ENCODE measurements at regions not wholly inside any gene's neighbourhood (a gene's known extent, or its start where the extent isn't known, plus 50 kb on each side); places are given as distances from the start of the nearest gene placed in this dataset.

GRCh38 chr18:73366713-73367112 is 498.9 kb upstream of the NETO1 start:
- no peak overlapping the region for H3K4me3 ChIP-seq (replicated peaks in 1 of 2; ENCODE audit: low read depth in 1 of 2, low read length in 2 of 2)
- no peaks in the 10 kb centered on the region for H3K4me1 ChIP-seq (ENCODE audit: control insufficient read depth in 1 of 2, insufficient read depth in 2 of 2, low read length in 2 of 2)
- ChIA-PET CTCF (no interaction called here), RAD21 (ENCODE audit: low non-redundant PET in 1 of 2, low total read pairs in 2 of 2, uncharacterized antibody in 2 of 2, unreplicated experiment in 2 of 2) (no interaction called here), POLR2A (no interaction called here)
- intact Hi-C loops (cut with micrococcal nuclease): no loop called here
- no peak overlapping the region for H2AFZ ChIP-seq (ENCODE audit: low read depth, low read length, poor library complexity, severe bottlenecking)
- ATAC-seq (no peak), DNase-seq (ENCODE audit: low read depth, low spot score) (no peak)
- no peaks in the 10 kb centered on the region for H3K36me3 ChIP-seq (ENCODE audit: control insufficient read depth in 1 of 2, insufficient read depth in 2 of 2, low read length in 2 of 2)
- no peak overlapping the region for H3K27ac ChIP-seq (ENCODE audit: low read depth, low read length)
- no TSS peak for BruUV-seq (replicated peaks)
- H3K79me2 ChIP-seq (ENCODE audit: insufficient read depth, low read length): no peaks in the 10 kb centered on the region
- no peak for TF ChIP-seq RAD21 (IDR thresholded peaks at IDR 0.05; ENCODE audit: low read depth)
- TF ChIP-seq SIN3A (IDR thresholded peaks at IDR 0.05; ENCODE audit: low read depth): no peak
- TF ChIP-seq, protein P1, sequence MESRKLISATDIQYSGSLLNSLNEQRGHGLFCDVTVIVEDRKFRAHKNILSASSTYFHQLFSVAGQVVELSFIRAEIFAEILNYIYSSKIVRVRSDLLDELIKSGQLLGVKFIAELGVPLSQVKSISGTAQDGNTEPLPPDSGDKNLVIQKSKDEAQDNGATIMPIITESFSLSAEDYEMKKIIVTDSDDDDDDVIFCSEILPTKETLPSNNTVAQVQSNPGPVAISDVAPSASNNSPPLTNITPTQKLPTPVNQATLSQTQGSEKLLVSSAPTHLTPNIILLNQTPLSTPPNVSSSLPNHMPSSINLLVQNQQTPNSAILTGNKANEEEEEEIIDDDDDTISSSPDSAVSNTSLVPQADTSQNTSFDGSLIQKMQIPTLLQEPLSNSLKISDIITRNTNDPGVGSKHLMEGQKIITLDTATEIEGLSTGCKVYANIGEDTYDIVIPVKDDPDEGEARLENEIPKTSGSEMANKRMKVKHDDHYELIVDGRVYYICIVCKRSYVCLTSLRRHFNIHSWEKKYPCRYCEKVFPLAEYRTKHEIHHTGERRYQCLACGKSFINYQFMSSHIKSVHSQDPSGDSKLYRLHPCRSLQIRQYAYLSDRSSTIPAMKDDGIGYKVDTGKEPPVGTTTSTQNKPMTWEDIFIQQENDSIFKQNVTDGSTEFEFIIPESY (IDR thresholded peaks at IDR 0.05; ENCODE audit: extremely low read depth, insufficient replicate concordance, low read length): no peak
- H3K9me2 ChIP-seq (ENCODE audit: insufficient read depth): no peaks in the 10 kb centered on the region
- peaks cover 0 to 22% of the 10 kb centered on the region in 2 experiments; a peak in 2 of 4 replicates for H3K9me3 ChIP-seq (ENCODE audit: control insufficient read depth in 1 of 2, insufficient read depth in 1 of 2, low read depth in 1 of 2, low read length in 2 of 2)
- no peak overlapping the region for H3K9ac ChIP-seq (ENCODE audit: low read length)
- H3K4me2 ChIP-seq (ENCODE audit: low read length): no peak overlapping the region
- H3K27me3 ChIP-seq (ENCODE audit: insufficient read depth, low read length): no peaks in the 10 kb centered on the region
- H4K20me1 ChIP-seq (ENCODE audit: insufficient read depth): no peaks in the 10 kb centered on the region

DNA sequence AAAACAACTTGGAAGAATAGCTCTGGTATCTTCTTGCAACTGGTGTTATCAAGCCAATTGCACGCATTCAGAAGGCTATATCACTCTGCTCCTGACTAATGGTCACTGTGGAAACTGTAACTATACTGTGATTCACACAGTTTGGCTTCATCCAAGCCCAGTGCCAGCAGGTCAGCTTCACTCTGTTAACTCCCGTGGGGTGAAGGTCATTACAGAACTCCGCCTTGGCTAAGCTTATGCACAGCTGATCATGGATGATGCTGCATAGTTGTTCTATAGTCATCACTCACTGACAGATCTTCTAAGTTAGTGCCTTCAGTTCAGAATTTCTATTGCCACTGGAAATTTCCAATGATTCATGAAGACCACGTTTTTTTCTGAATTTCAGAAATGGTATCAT is 497.2 kb upstream of the NETO1 start:
- Histone ChIP-seq H3K27me3 (ENCODE audit: insufficient read depth, low read length) (no peaks in the 10 kb centered on the region), H3K9me2 (ENCODE audit: insufficient read depth) (no peaks in the 10 kb centered on the region), H4K20me1 (ENCODE audit: insufficient read depth) (no peaks in the 10 kb centered on the region), H3K27ac (ENCODE audit: low read depth, low read length) (no peak overlapping the region), H3K4me3 (replicated peaks in 1 of 2; ENCODE audit: low read depth in 1 of 2, low read length in 2 of 2) (no peak overlapping the region), H2AFZ (ENCODE audit: low read depth, low read length, poor library complexity, severe bottlenecking) (no peak overlapping the region), H3K4me2 (ENCODE audit: low read length) (no peak overlapping the region), H3K36me3 (ENCODE audit: control insufficient read depth in 1 of 2, insufficient read depth in 2 of 2, low read length in 2 of 2) (no peaks in the 10 kb centered on the region), H3K9ac (ENCODE audit: low read length) (no peak overlapping the region), H3K4me1 (ENCODE audit: control insufficient read depth in 1 of 2, insufficient read depth in 2 of 2, low read length in 2 of 2) (no peaks in the 10 kb centered on the region), H3K9me3 (ENCODE audit: control insufficient read depth in 1 of 2, insufficient read depth in 1 of 2, low read depth in 1 of 2, low read length in 2 of 2) (peaks cover 0 to 28% of the 10 kb centered on the region in 2 experiments; a peak in 2 of 4 replicates), H3K79me2 (ENCODE audit: insufficient read depth, low read length) (no peaks in the 10 kb centered on the region)
- POLR2A ChIA-PET: no interaction called here
- no peak for DNase-seq (ENCODE audit: low read depth, low spot score)
- intact Hi-C loops (cut with micrococcal nuclease): no loop called here
- ATAC-seq: no peak
- RAD21 ChIA-PET (ENCODE audit: low non-redundant PET in 1 of 2, low total read pairs in 2 of 2, uncharacterized antibody in 2 of 2, unreplicated experiment in 2 of 2): no interaction called here
- TF ChIP-seq SP1 (IDR thresholded peaks at IDR 0.05; ENCODE audit: low read depth) (no peak), ZFX (IDR thresholded peaks at IDR 0.05) (no peak), CEBPB (IDR thresholded peaks at IDR 0.05; ENCODE audit: low read depth) (no peak), MAX (IDR thresholded peaks at IDR 0.05) (no peak), JUND (IDR thresholded peaks at IDR 0.05) (no peak), EZH2 (IDR thresholded peaks at IDR 0.05) (no peak), ATF3 (IDR thresholded peaks at IDR 0.05) (no peak), POLR2AphosphoS5 (IDR thresholded peaks at IDR 0.05; ENCODE audit: low read depth, low read length) (no peak), ELF1 (IDR thresholded peaks at IDR 0.05; ENCODE audit: borderline replicate concordance, low read depth) (no peak), EZH2phosphoT487 (IDR thresholded peaks at IDR 0.05; ENCODE audit: borderline replicate concordance) (no peak), CBX3 (IDR thresholded peaks at IDR 0.05; ENCODE audit: low read depth) (no peak), POLR2A (IDR thresholded peaks at IDR 0.05; ENCODE audit: borderline replicate concordance, extremely low read depth, insufficient read depth, insufficient read length) (no peak)
- no TSS peak for BruUV-seq (replicated peaks)
- CTCF ChIA-PET: no interaction called here
